Endothelial cell of umbilical vein (primary cell): ENCODE measurements at regions not wholly inside any gene's neighbourhood (a gene's known extent, or its start where the extent isn't known, plus 50 kb on each side); places are given as distances from the start of the nearest gene placed in this dataset.

Experiments
- EZH2 ChIP-seq: IDR thresholded peaks from 2 replicates; pipeline ENCODE4 v1.6.1; 2012; ENCODE audit warnings: borderline replicate concordance, low read depth, mild to moderate bottlenecking, moderate library complexity, low read length, inconsistent platforms; ENCODE audit not compliant: severe bottlenecking
- JUN ChIP-seq: IDR thresholded peaks from 2 replicates; pipeline ENCODE4 v1.6.1; 2011; ENCODE audit warnings: borderline replicate concordance, low read depth; ENCODE audit not compliant: insufficient read length, insufficient read depth
- MYC ChIP-seq: IDR thresholded peaks from one replicate; pipeline ENCODE4 v1.6.1; 2011; ENCODE audit warnings: mild to moderate bottlenecking, low read depth, low read length
- POLR2A ChIP-seq: IDR thresholded peaks from 2 replicates; pipeline ENCODE4 v1.6.1; 2012; ENCODE audit warnings: low read depth, mild to moderate bottlenecking, control low read depth, low read length
- POLR2AphosphoS5 ChIP-seq: IDR thresholded peaks from 2 replicates; pipeline ENCODE4 v1.6.1; 2012; ENCODE audit warnings: low read depth, mild to moderate bottlenecking, control low read depth, low read length, moderate library complexity; ENCODE audit not compliant: insufficient read depth
- TF ChIP-seq, protein P1 (sequence below), 2 donors: IDR thresholded peaks; 1 replicate in 1 of 2; 2 replicates in 1 of 2; pipeline ENCODE4 v1.5.1; 2011; ENCODE audit warnings: low read length in 2 of 2, mild to moderate bottlenecking in 2 of 2, moderate library complexity in 2 of 2, control low read depth in 1 of 2, inconsistent platforms in 1 of 2, low read depth in 1 of 2; ENCODE audit not compliant: insufficient read depth in 1 of 2; ENCODE audit errors: extremely low read depth in 1 of 2
- TF ChIP-seq, protein P2 (sequence below): IDR thresholded peaks from 2 replicates; pipeline ENCODE4 v1.6.1; 2011; ENCODE audit not compliant: insufficient read depth, insufficient read length

DNA sequence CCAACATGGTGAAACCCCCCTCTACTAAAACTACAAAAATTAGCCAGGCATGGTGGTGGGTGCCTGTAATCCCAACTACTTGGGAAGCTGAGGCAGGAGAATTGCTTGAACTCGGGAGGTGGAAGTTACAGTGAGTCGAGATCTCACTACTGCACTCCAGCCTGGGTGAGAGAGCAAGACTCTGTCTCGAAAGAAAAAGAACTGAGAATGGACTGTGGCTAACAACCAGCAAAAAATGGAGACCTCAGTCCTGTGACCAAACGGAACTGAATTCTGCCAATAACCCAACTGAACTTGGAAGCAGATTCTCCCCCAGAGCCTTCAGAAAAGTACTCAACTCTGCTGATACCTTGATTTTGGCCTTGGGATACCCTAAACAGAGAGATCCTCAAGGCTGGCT is 604.5 kb downstream of the DOK5 start:
- TF ChIP-seq, protein P1, sequence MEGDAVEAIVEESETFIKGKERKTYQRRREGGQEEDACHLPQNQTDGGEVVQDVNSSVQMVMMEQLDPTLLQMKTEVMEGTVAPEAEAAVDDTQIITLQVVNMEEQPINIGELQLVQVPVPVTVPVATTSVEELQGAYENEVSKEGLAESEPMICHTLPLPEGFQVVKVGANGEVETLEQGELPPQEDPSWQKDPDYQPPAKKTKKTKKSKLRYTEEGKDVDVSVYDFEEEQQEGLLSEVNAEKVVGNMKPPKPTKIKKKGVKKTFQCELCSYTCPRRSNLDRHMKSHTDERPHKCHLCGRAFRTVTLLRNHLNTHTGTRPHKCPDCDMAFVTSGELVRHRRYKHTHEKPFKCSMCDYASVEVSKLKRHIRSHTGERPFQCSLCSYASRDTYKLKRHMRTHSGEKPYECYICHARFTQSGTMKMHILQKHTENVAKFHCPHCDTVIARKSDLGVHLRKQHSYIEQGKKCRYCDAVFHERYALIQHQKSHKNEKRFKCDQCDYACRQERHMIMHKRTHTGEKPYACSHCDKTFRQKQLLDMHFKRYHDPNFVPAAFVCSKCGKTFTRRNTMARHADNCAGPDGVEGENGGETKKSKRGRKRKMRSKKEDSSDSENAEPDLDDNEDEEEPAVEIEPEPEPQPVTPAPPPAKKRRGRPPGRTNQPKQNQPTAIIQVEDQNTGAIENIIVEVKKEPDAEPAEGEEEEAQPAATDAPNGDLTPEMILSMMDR (IDR thresholded peaks at IDR 0.05; ENCODE audit: extremely low read depth in 1 of 2, insufficient read depth in 1 of 2, low read depth in 1 of 2, low read length in 2 of 2) = no peak
- TF ChIP-seq EZH2 (no peak), POLR2AphosphoS5 (no peak), POLR2A (no peak), JUN (no peak), MYC (no peak)
- TF ChIP-seq, protein P2, sequence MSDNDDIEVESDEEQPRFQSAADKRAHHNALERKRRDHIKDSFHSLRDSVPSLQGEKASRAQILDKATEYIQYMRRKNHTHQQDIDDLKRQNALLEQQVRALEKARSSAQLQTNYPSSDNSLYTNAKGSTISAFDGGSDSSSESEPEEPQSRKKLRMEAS = no peak
